PC-9 (cell line): ENCODE measurements at regions not wholly inside any gene's neighbourhood (a gene's known extent, or its start where the extent isn't known, plus 50 kb on each side); places are given as distances from the start of the nearest gene placed in this dataset.
A peak's percentile ranks its signal among the peaks of the same experiment; 100 is the strongest.

Experiments
- BruUV-seq: library from RNA; stranded (reverse); fragments of 400-500 nt; replicated peaks from 2 replicates; lab custom pipeline; 2021; lab: Mats Ljungman, UMichigan
- CTCF ChIA-PET: fragments of 300-600 bp; sonication (Branson Sonifier 250); formaldehyde crosslinking; loops from one replicate; lab custom pipeline; 2022; ENCODE audit warnings: antibody characterized with exemption; lab: Charles Lee
- POLR2A ChIA-PET: fragments of 300-600 bp; sonication (Branson Sonifier 250); formaldehyde crosslinking; loops from one replicate; lab custom pipeline; 2022; ENCODE audit warnings: antibody characterized with exemption; ENCODE audit not compliant: unreplicated experiment; lab: Charles Lee
- DNase-seq, 2 experiments: peaks; one replicate each; pipeline versions ENCODE4 v3.0.0 to v3.0.0-alpha.2; 2015 to 2022; ENCODE audit warnings: mixed read lengths in 1 of 2
- H2AFZ ChIP-seq: fragments of 200-600 bp; sonication (generic); 2 replicates; pipeline ENCODE4 v1.8.1; 2017; ENCODE audit warnings: antibody characterized with exemption
- H3F3A ChIP-seq: fragments of 200-600 bp; sonication (generic); 2 replicates; pipeline ENCODE4 v1.8.1; 2017; ENCODE audit warnings: antibody characterized with exemption, mild to moderate bottlenecking, low read depth; ENCODE audit not compliant: insufficient read depth
- H3K27ac ChIP-seq: fragments of 200-600 bp; sonication (generic); 2 replicates; pipeline ENCODE4 v1.6.1; 2016; ENCODE audit warnings: mixed run types
- H3K27me3 ChIP-seq: fragments of 200-600 bp; sonication (generic); 2 replicates; pipeline ENCODE4 v1.6.1; 2016; ENCODE audit warnings: low read depth, mixed run types; ENCODE audit not compliant: insufficient read depth
- H3K36me3 ChIP-seq: fragments of 200-600 bp; sonication (generic); 2 replicates; pipeline ENCODE4 v1.6.1; 2016; ENCODE audit warnings: low read depth, mixed run types
- H3K4me1 ChIP-seq: fragments of 200-600 bp; sonication (generic); replicated peaks from 2 replicates; pipeline ENCODE4 v1.6.1; 2016; ENCODE audit warnings: mixed run types; ENCODE audit not compliant: insufficient read depth
- H3K4me2 ChIP-seq: fragments of 200-600 bp; sonication (generic); 2 replicates; pipeline ENCODE4 v1.6.1; 2017; ENCODE audit warnings: mixed run types
- H3K4me3 ChIP-seq: fragments of 200-600 bp; sonication (generic); 2 replicates; pipeline ENCODE4 v1.6.1; 2016; ENCODE audit warnings: mixed run types
- H3K79me2 ChIP-seq: fragments of 200-600 bp; sonication (generic); 2 replicates; pipeline ENCODE4 v1.6.1; 2017; ENCODE audit warnings: low read depth, mixed run types
- H3K9me2 ChIP-seq: fragments of 200-600 bp; sonication (generic); 2 replicates; pipeline ENCODE4 v1.8.1; 2017; ENCODE audit warnings: mild to moderate bottlenecking; ENCODE audit not compliant: insufficient read depth
- H3K9me3 ChIP-seq: fragments of 200-600 bp; sonication (generic); 2 replicates; pipeline ENCODE4 v1.8.1; 2016; ENCODE audit warnings: low read depth; ENCODE audit not compliant: insufficient read depth
- H4K20me1 ChIP-seq: fragments of 200-600 bp; sonication (generic); 2 replicates; pipeline ENCODE4 v1.8.1; 2017; ENCODE audit not compliant: insufficient read depth
- CTCF ChIP-seq: fragments of 200-600 bp; sonication (generic); conservative IDR thresholded peaks from 2 replicates; pipeline ENCODE4 v1.6.1; 2017; ENCODE audit warnings: mixed run types, antibody characterized with exemption, mild to moderate bottlenecking, moderate library complexity
- EZH2 ChIP-seq: fragments of 200-600 bp; sonication (generic); IDR thresholded peaks from 2 replicates; pipeline ENCODE4 v1.8.0; 2017; ENCODE audit warnings: antibody characterized with exemption, low read depth
- intact Hi-C: fragments of 100-400 bp; cut with micrococcal nuclease; formaldehyde crosslinking; loops from one replicate; pipeline ENCODE4 v1.10.0; 2022; ENCODE audit not compliant: unreplicated experiment

- no peak for DNase-seq
- peak overlapping the region; percentile 14; the same call in 1 of the 2 replicates for H2AFZ ChIP-seq
- POLR2A ChIA-PET = no interaction called here
- H3K36me3 ChIP-seq = no peaks in the 10 kb centered on the region
- no peak overlapping the region for H3K27ac ChIP-seq
- no TSS peak for BruUV-seq
- H3K9me3 ChIP-seq = no peaks in the 10 kb centered on the region
- 0 out of 2 replicates have a peak, but pooled peaks cover 4% of the 10 kb centered on the region for H3K9me2 ChIP-seq
- no peaks in the 10 kb centered on the region; the same call in 1 of the 2 replicates for H3F3A ChIP-seq
- no peak overlapping the region for H3K4me3 ChIP-seq
- TF ChIP-seq CTCF (no peak), EZH2 (no peak)
- no peak overlapping the region for H3K4me2 ChIP-seq
- intact Hi-C loops = no loop called here
- no peaks in the 10 kb centered on the region for H3K79me2 ChIP-seq
- H3K4me1 ChIP-seq = 0 out of 2 replicates have a peak, but pooled peaks cover 8% of the 10 kb centered on the region
- CTCF ChIA-PET = no interaction called here
- H4K20me1 ChIP-seq = no peaks in the 10 kb centered on the region
- H3K27me3 ChIP-seq = no peaks in the 10 kb centered on the region
Observed at GRCh38 chr5:30100148-30100713, 1093.3 kb upstream of the CDH6 start.

DNA sequence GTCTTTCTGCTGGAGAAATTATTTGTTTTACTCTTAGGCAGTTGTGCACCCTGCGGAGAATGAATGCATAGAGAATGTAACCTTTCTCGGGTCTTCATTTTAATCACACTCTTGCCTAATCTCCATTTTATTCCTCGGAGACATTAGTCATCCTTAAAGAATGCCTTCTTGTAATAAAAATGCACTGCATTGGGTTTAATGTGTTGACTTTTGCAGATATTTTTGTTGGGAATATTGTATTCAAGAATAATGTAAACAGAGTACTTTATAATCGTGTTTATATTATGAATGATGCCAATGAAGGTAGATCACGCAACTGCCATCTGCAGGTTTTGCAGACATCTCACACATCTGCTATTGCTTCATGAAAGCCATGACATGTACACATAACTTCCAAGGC, 1093.9 kb upstream of the CDH6 start:
- H3K79me2 ChIP-seq = no peaks in the 10 kb centered on the region
- intact Hi-C loops = no loop called here
- H3K36me3 ChIP-seq = no peaks in the 10 kb centered on the region
- H3K9me3 ChIP-seq = no peaks in the 10 kb centered on the region
- ChIA-PET POLR2A (no interaction called here), CTCF (no interaction called here)
- H3K27ac ChIP-seq = no peak overlapping the region
- H3K4me3 ChIP-seq = no peak overlapping the region
- H3F3A ChIP-seq = no peaks in the 10 kb centered on the region; the same call in 1 of the 2 replicates
- peak in 1 of 2 experiments; percentile 49 for DNase-seq
- H3K4me1 ChIP-seq = 0 out of 2 replicates have a peak, but pooled peaks cover 8% of the 10 kb centered on the region
- H3K9me2 ChIP-seq = 0 out of 2 replicates have a peak, but pooled peaks cover 4% of the 10 kb centered on the region
- TF ChIP-seq CTCF = no peak
- no peak for TF ChIP-seq EZH2
- no TSS peak for BruUV-seq
- no peak overlapping the region for H2AFZ ChIP-seq
- no peaks in the 10 kb centered on the region for H4K20me1 ChIP-seq
- no peaks in the 10 kb centered on the region for H3K27me3 ChIP-seq
- H3K4me2 ChIP-seq = no peak overlapping the region; the same call in 1 of the 2 replicates

- no TSS peak for BruUV-seq
- no peak overlapping the region for H3K4me2 ChIP-seq
- no peaks in the 10 kb centered on the region for H3K9me3 ChIP-seq
- no peak overlapping the region for H2AFZ ChIP-seq
- no peaks in the 10 kb centered on the region; the same call in 1 of the 2 replicates for H3F3A ChIP-seq
- ChIA-PET POLR2A (no interaction called here), CTCF (no interaction called here)
- no peaks in the 10 kb centered on the region for H3K36me3 ChIP-seq
- DNase-seq = no peak
- H3K4me3 ChIP-seq = no peak overlapping the region
- H3K27ac ChIP-seq = no peak overlapping the region
- intact Hi-C loops = no loop called here
- H3K9me2 ChIP-seq = 0 out of 2 replicates have a peak, but pooled peaks cover 3% of the 10 kb centered on the region
- H3K79me2 ChIP-seq = no peaks in the 10 kb centered on the region
- no peaks in the 10 kb centered on the region for H4K20me1 ChIP-seq
- TF ChIP-seq CTCF (no peak), EZH2 (no peak)
- H3K27me3 ChIP-seq = no peaks in the 10 kb centered on the region
- 0 out of 2 replicates have a peak, but pooled peaks cover 8% of the 10 kb centered on the region for H3K4me1 ChIP-seq
Observed at GRCh38 chr5:30098940-30099339, 1094.5 kb upstream of the CDH6 start.
